SK-N-SH (cell line): ENCODE measurements at regions not wholly inside any gene's neighbourhood (a gene's known extent, or its start where the extent isn't known, plus 50 kb on each side); places are given as distances from the start of the nearest gene placed in this dataset.

Experiments used
- CTCF ChIP-seq: fragments of 200-600 bp; sonication (generic); IDR thresholded peaks from 2 replicates; pipeline ENCODE4 v1.6.1; 2017; ENCODE audit warnings: antibody characterized with exemption, mild to moderate bottlenecking, moderate library complexity
- IRF3 ChIP-seq: fragments of 150-350 bp; IDR thresholded peaks from 2 replicates; pipeline ENCODE4 v1.6.1; 2016; ENCODE audit warnings: mild to moderate bottlenecking, low read depth, low read length
- JUND ChIP-seq: IDR thresholded peaks from 2 replicates; pipeline ENCODE4 v1.4.0; 2012
- MXI1 ChIP-seq: IDR thresholded peaks from 2 replicates; pipeline ENCODE4 v1.6.1; 2012; ENCODE audit warnings: mild to moderate bottlenecking, low read depth, low read length, improper control_type of control experiment
- NFIC ChIP-seq: IDR thresholded peaks from 2 replicates; pipeline ENCODE4 v1.4.0; 2012; ENCODE audit warnings: borderline replicate concordance
- POLR2AphosphoS5 ChIP-seq: IDR thresholded peaks from 2 replicates; pipeline ENCODE4 v1.6.1; 2012; ENCODE audit warnings: low read depth, low read length
- REST ChIP-seq: IDR thresholded peaks from 2 replicates; pipeline ENCODE4 v1.6.1; 2012; ENCODE audit warnings: mild to moderate bottlenecking, low read depth, low read length, moderate library complexity
- SIN3A ChIP-seq: IDR thresholded peaks from 2 replicates; pipeline ENCODE4 v1.6.1; 2012; ENCODE audit warnings: low read depth, mild to moderate bottlenecking, low read length, moderate library complexity, borderline replicate concordance
- SMC3 ChIP-seq: IDR thresholded peaks from 2 replicates; pipeline ENCODE4 v1.6.1; 2012; ENCODE audit warnings: low read depth, low read length, improper control_type of control experiment
- YY1 ChIP-seq: IDR thresholded peaks from 2 replicates; pipeline ENCODE4 v1.4.0; 2012; ENCODE audit warnings: low read depth, mild to moderate bottlenecking
- TF ChIP-seq, protein P1 (sequence below): IDR thresholded peaks from 2 replicates; pipeline ENCODE4 v1.4.0; 2012; ENCODE audit warnings: low read depth
- TF ChIP-seq, protein P2 (sequence below): fragments of 150-350 bp; IDR thresholded peaks from 2 replicates; pipeline ENCODE4 v1.6.1; 2017; ENCODE audit warnings: antibody characterized with exemption, low read length, low read depth, borderline replicate concordance

GRCh38 chr3:190721330-190721729 lies 141.2 kb downstream of the GMNC start:
- TF ChIP-seq POLR2AphosphoS5 (no peak), CTCF (no peak), YY1 (no peak), MXI1 (no peak), REST (no peak), IRF3 (no peak), SMC3 (no peak), SIN3A (no peak), NFIC (no peak), JUND (no peak)
- TF ChIP-seq, protein P1, sequence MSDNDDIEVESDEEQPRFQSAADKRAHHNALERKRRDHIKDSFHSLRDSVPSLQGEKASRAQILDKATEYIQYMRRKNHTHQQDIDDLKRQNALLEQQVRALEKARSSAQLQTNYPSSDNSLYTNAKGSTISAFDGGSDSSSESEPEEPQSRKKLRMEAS, result no peak
- TF ChIP-seq, protein P2, sequence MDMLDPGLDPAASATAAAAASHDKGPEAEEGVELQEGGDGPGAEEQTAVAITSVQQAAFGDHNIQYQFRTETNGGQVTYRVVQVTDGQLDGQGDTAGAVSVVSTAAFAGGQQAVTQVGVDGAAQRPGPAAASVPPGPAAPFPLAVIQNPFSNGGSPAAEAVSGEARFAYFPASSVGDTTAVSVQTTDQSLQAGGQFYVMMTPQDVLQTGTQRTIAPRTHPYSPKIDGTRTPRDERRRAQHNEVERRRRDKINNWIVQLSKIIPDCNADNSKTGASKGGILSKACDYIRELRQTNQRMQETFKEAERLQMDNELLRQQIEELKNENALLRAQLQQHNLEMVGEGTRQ, result no peak
